Activated naive CD4-positive, alpha-beta T cell treated with anti-CD3 and anti-CD28 coated beads, Interleukin-2, amount 50 U/mL, for 16 hours (primary cell): ENCODE measurements at regions not wholly inside any gene's neighbourhood (a gene's known extent, or its start where the extent isn't known, plus 50 kb on each side); places are given as distances from the start of the nearest gene placed in this dataset.

Source experiments
- DNase-seq: peaks from one replicate; pipeline ENCODE4 v3.0.0-alpha.2; 2020

GRCh38 chr5:97854871-97855762, 672.1 kb upstream of the RIOK2 start:
- no peak for DNase-seq

- DNase-seq = no peak
Measured at GRCh38 chr5:97874491-97874890, 691.4 kb upstream of the RIOK2 start.

- no peak for DNase-seq
Measured at GRCh38 chr5:97876272-97876671, 693.2 kb upstream of the RIOK2 start.

GRCh38 chr5:97877588-97877987, 694.5 kb upstream of the RIOK2 start:
- DNase-seq = no peak

GRCh38 chr5:97888439-97888838, 705.4 kb upstream of the RIOK2 start:
- no peak for DNase-seq

- DNase-seq = no peak
Measured at GRCh38 chr5:97891971-97892370, 708.9 kb upstream of the RIOK2 start.

- no peak for DNase-seq
Measured at GRCh38 chr5:97903742-97904141, 720.7 kb upstream of the RIOK2 start.

GRCh38 chr5:97906135-97906534, 723.1 kb upstream of the RIOK2 start:
- DNase-seq = no peak

GRCh38 chr5:97907646-97908400, 724.8 kb upstream of the RIOK2 start:
- no peak for DNase-seq

- DNase-seq = no peak
Measured at GRCh38 chr5:97909541-97909940, 726.5 kb upstream of the RIOK2 start.

- no peak for DNase-seq
Measured at GRCh38 chr5:97914483-97914882, 731.4 kb upstream of the RIOK2 start.

GRCh38 chr5:97915106-97915505, 732.1 kb upstream of the RIOK2 start:
- no peak for DNase-seq

GRCh38 chr5:97918057-97918456, 735.0 kb upstream of the RIOK2 start:
- DNase-seq = no peak

- no peak for DNase-seq
Measured at GRCh38 chr5:97918620-97919019, 735.6 kb upstream of the RIOK2 start.

- DNase-seq = no peak
Measured at GRCh38 chr5:97919719-97920118, 736.7 kb upstream of the RIOK2 start.

GRCh38 chr5:97922776-97923175, 739.7 kb upstream of the RIOK2 start:
- DNase-seq = no peak

- no peak for DNase-seq
Measured at GRCh38 chr5:97923496-97923895, 740.4 kb upstream of the RIOK2 start.

- no peak for DNase-seq
Measured at GRCh38 chr5:97923997-97924396, 741.0 kb upstream of the RIOK2 start.

GRCh38 chr5:97929383-97929782, 746.3 kb upstream of the RIOK2 start:
- DNase-seq = no peak

- DNase-seq = no peak
Measured at GRCh38 chr5:97931829-97932228, 748.8 kb upstream of the RIOK2 start.

GRCh38 chr5:97936231-97936630, 753.2 kb upstream of the RIOK2 start:
- DNase-seq = no peak

- no peak for DNase-seq
Measured at GRCh38 chr5:97937846-97938245, 754.8 kb upstream of the RIOK2 start.

- DNase-seq = no peak
Measured at GRCh38 chr5:97943036-97943435, 760.0 kb upstream of the RIOK2 start.

- no peak for DNase-seq
Measured at GRCh38 chr5:97951139-97951538, 768.1 kb upstream of the RIOK2 start.
